ENCODE measurements at regions not wholly inside any gene's neighbourhood (a gene's known extent, or its start where the extent isn't known, plus 50 kb on each side); places are given as distances from the start of the nearest gene placed in this dataset.
A peak's percentile ranks its signal among the peaks of the same experiment; 100 is the strongest.

- Histone ChIP-seq H3K4me1 (ENCODE audit: insufficient read depth) (peaks cover 14% of the 10 kb centered on the region), H3K9me3 (ENCODE audit: low read depth) (no peaks in the 10 kb centered on the region), H3K36me3 (ENCODE audit: low read depth) (no peaks in the 10 kb centered on the region), H4K20me1 (ENCODE audit: insufficient read depth) (no peaks in the 10 kb centered on the region), H2AFZ (no peak overlapping the region), H3K27me3 (replicated peaks; ENCODE audit: insufficient read depth) (no peaks in the 10 kb centered on the region), H3K79me2 (ENCODE audit: insufficient read depth) (no peaks in the 10 kb centered on the region), H3K4me3 (no peak overlapping the region), H3K4me2 (ENCODE audit: unreplicated experiment) (no peak overlapping the region), H3F3A (ENCODE audit: insufficient read depth) (peaks cover 13% of the 10 kb centered on the region), H3K27ac (no peak overlapping the region), H3K9me2 (ENCODE audit: insufficient read depth) (no peaks in the 10 kb centered on the region), H3K9ac (no peak overlapping the region)
- TF ChIP-seq EZH2 (IDR thresholded peaks at IDR 0.05; ENCODE audit: insufficient read depth, poor library complexity, severe bottlenecking) (no peak), EZH2phosphoT487 (IDR thresholded peaks at IDR 0.05; ENCODE audit: insufficient read depth, low read depth) (no peak)
- DNase-seq = no peak
- 92 to 95% methylated on average over 6 of the region's 6 CpGs for WGBS, 2 experiments (ENCODE audit: low coverage in 1 of 2, low lambda C conversion rate in 2 of 2, missing lambda C conversion rate in 2 of 2)
- in situ Hi-C loops (cut with MboI) = no loop called here
These were observed 89.1 kb upstream of the RIOK3 start for GRCh38 chr18:23363865-23364570.

GRCh38 chr18:23365602-23366001 is 87.5 kb upstream of the RIOK3 start:
- peaks cover 14% of the 10 kb centered on the region for H3K4me1 ChIP-seq (ENCODE audit: insufficient read depth)
- no peak overlapping the region for H3K4me3 ChIP-seq
- TF ChIP-seq EZH2phosphoT487 (IDR thresholded peaks at IDR 0.05; ENCODE audit: insufficient read depth, low read depth) = no peak
- TF ChIP-seq EZH2 (IDR thresholded peaks at IDR 0.05; ENCODE audit: insufficient read depth, poor library complexity, severe bottlenecking) = no peak
- H3K79me2 ChIP-seq (ENCODE audit: insufficient read depth) = no peaks in the 10 kb centered on the region
- peak overlapping the region; percentile 56 for H3K27ac ChIP-seq
- in situ Hi-C loops (cut with MboI) = no loop called here
- H3K36me3 ChIP-seq (ENCODE audit: low read depth) = no peaks in the 10 kb centered on the region
- H3K27me3 ChIP-seq (replicated peaks; ENCODE audit: insufficient read depth) = no peaks in the 10 kb centered on the region
- H3K4me2 ChIP-seq (ENCODE audit: unreplicated experiment) = peak overlapping the region; percentile 54
- no peaks in the 10 kb centered on the region for H3K9me2 ChIP-seq (ENCODE audit: insufficient read depth)
- H3F3A ChIP-seq (ENCODE audit: insufficient read depth) = peaks cover 13% of the 10 kb centered on the region
- no peak overlapping the region for H2AFZ ChIP-seq
- DNase-seq = peak; percentile 88
- no peaks in the 10 kb centered on the region for H3K9me3 ChIP-seq (ENCODE audit: low read depth)
- 2 to 7% methylated on average over 2 of the region's 2 CpGs for WGBS, 2 experiments (ENCODE audit: low coverage in 1 of 2, low lambda C conversion rate in 2 of 2, missing lambda C conversion rate in 2 of 2)
- no peaks in the 10 kb centered on the region for H4K20me1 ChIP-seq (ENCODE audit: insufficient read depth)
- peak overlapping the region; percentile 2; the same call in 1 of the 2 replicates for H3K9ac ChIP-seq

GRCh38 chr18:23369266-23369665 is 83.8 kb upstream of the RIOK3 start:
- in situ Hi-C loops (cut with MboI) = no loop called here
- no peaks in the 10 kb centered on the region for H3K9me3 ChIP-seq (ENCODE audit: low read depth)
- H3K9me2 ChIP-seq (ENCODE audit: insufficient read depth) = no peaks in the 10 kb centered on the region
- H3K4me2 ChIP-seq (ENCODE audit: unreplicated experiment) = no peak overlapping the region
- no peaks in the 10 kb centered on the region for H4K20me1 ChIP-seq (ENCODE audit: insufficient read depth)
- no peak overlapping the region for H2AFZ ChIP-seq
- peaks cover 14% of the 10 kb centered on the region for H3K4me1 ChIP-seq (ENCODE audit: insufficient read depth)
- peaks cover 13% of the 10 kb centered on the region for H3F3A ChIP-seq (ENCODE audit: insufficient read depth)
- WGBS, 2 experiments (ENCODE audit: low coverage in 1 of 2, low lambda C conversion rate in 2 of 2, missing lambda C conversion rate in 2 of 2) = 82 to 88% methylated on average over 3 of the region's 3 CpGs
- no peaks in the 10 kb centered on the region for H3K27me3 ChIP-seq (replicated peaks; ENCODE audit: insufficient read depth)
- no peak overlapping the region for H3K27ac ChIP-seq
- TF ChIP-seq EZH2 (IDR thresholded peaks at IDR 0.05; ENCODE audit: insufficient read depth, poor library complexity, severe bottlenecking) = no peak
- no peak for TF ChIP-seq EZH2phosphoT487 (IDR thresholded peaks at IDR 0.05; ENCODE audit: insufficient read depth, low read depth)
- no peaks in the 10 kb centered on the region for H3K36me3 ChIP-seq (ENCODE audit: low read depth)
- no peak overlapping the region for H3K4me3 ChIP-seq
- no peaks in the 10 kb centered on the region for H3K79me2 ChIP-seq (ENCODE audit: insufficient read depth)
- no peak overlapping the region for H3K9ac ChIP-seq
- no peak for DNase-seq

GRCh38 chr18:23373570-23373969 is 79.5 kb upstream of the RIOK3 start:
- no peaks in the 10 kb centered on the region for H3K79me2 ChIP-seq (ENCODE audit: insufficient read depth)
- no peak for DNase-seq
- no peaks in the 10 kb centered on the region for H3K9me3 ChIP-seq (ENCODE audit: low read depth)
- H3K27me3 ChIP-seq (replicated peaks; ENCODE audit: insufficient read depth) = no peaks in the 10 kb centered on the region
- no peak overlapping the region for H3K9ac ChIP-seq
- no peaks in the 10 kb centered on the region for H3K36me3 ChIP-seq (ENCODE audit: low read depth)
- H3K4me3 ChIP-seq = no peak overlapping the region
- H3F3A ChIP-seq (ENCODE audit: insufficient read depth) = peaks cover 15% of the 10 kb centered on the region
- H2AFZ ChIP-seq = no peak overlapping the region
- H3K9me2 ChIP-seq (ENCODE audit: insufficient read depth) = no peaks in the 10 kb centered on the region
- H3K4me2 ChIP-seq (ENCODE audit: unreplicated experiment) = no peak overlapping the region
- in situ Hi-C loops (cut with MboI) = no loop called here
- WGBS, 2 experiments (ENCODE audit: low coverage in 1 of 2, low lambda C conversion rate in 2 of 2, missing lambda C conversion rate in 2 of 2) = 96 to 100% methylated on average over 3 of the region's 3 CpGs
- TF ChIP-seq EZH2phosphoT487 (IDR thresholded peaks at IDR 0.05; ENCODE audit: insufficient read depth, low read depth) = no peak
- TF ChIP-seq EZH2 (IDR thresholded peaks at IDR 0.05; ENCODE audit: insufficient read depth, poor library complexity, severe bottlenecking) = no peak
- no peak overlapping the region for H3K27ac ChIP-seq
- H4K20me1 ChIP-seq (ENCODE audit: insufficient read depth) = no peaks in the 10 kb centered on the region
- peaks cover 14% of the 10 kb centered on the region for H3K4me1 ChIP-seq (ENCODE audit: insufficient read depth)
